HL-60/S4 treated with retinoic acid at 250 ng/mL for 4 days and 3 days (cell line): ENCODE measurements at regions not wholly inside any gene's neighbourhood (a gene's known extent, or its start where the extent isn't known, plus 50 kb on each side); places are given as distances from the start of the nearest gene placed in this dataset.

Experiments
- in situ Hi-C: fragments of 300-500 bp; cut with MboI; formaldehyde crosslinking; loops from 2 replicates; pipeline ENCODE4 v1.7.0; 2022; ENCODE audit warnings: low sequenced_read_pairs

DNA sequence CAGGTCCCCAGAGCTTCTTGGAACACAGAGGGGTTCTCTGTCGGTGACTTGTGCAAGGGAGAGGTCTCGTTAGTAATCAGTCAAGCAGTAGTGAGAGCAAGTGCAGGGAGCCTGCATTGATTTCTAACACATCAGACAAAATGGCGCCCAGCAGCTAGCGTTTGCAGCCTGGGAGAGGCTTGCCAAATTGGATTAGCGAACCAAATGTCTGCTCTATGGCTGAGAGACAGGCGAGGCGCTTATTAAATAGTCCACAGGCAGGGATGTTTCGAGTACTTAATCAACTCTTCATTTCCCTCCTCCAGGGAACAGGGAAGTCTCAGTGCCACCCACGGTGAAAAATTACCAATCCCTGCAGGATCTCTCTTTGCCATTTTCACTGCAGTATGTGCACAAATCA, 131.4 kb upstream of the SHB start:
- in situ Hi-C loops, result loop anchor here (10.0 kb wide), 1 partner anchor 56 kb away; no protein-coding TSS in a partner anchor

DNA sequence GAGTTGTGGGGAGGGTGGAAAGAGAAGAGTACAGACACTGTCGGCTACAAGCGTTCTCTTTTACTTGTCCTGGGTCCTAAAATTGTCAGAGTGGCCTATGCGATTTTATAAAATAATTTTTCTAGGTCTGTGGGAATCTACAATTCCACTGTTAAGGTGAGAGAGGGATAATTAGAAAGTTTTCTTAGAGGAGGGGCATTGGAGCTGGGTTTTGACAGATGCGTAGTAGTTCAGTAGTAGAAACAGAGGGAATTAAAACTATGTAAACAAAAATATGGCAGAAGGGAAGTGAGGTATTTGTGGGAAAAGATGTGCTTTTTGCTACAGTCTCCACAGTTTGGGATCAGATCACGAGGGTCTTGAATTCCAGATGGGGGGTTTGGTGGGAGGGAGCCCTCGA, 129.1 kb upstream of the SHB start:
- in situ Hi-C loops, result no loop called here

DNA sequence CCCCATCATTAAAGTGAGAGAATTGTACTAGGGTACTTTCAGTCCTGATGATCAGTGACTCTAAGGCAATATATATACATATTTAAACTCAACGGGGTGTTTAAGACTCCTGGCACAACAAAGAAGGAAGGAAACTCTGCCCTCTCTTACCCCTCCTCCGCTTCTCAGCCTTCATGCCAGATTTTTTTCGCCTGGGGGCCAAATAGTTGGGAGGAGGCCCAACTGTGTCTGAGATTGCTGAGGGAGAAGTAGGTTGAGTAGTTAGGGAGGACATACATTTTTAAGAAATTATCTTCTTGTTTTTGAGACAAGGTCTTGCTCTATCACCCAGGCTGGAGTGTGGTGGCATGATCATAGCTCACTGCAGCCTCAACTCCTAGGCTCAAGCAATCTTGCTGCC, 127.7 kb upstream of the SHB start:
- in situ Hi-C loops, result no loop called here

DNA sequence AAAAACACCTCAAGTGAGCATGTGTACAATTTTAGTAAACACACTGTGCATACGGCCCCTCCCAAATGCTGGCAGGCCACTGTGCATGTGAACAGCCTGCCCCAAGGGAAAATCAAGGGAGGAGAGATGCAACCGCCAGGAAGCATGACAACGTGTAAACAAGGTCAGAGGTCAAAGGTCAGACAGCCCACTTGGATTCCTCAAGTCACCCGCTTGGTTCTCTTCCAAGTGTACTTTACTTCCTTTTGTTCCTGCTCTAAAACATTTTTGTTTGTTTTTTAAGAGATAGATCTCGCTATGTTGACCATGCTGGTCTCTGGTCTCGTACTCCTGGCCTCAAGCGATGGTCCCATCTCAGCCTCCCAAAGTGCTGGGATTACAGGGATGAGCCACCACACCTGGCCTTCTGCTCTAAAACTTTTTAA, 126.7 kb upstream of the SHB start:
- in situ Hi-C loops, result no loop called here

DNA sequence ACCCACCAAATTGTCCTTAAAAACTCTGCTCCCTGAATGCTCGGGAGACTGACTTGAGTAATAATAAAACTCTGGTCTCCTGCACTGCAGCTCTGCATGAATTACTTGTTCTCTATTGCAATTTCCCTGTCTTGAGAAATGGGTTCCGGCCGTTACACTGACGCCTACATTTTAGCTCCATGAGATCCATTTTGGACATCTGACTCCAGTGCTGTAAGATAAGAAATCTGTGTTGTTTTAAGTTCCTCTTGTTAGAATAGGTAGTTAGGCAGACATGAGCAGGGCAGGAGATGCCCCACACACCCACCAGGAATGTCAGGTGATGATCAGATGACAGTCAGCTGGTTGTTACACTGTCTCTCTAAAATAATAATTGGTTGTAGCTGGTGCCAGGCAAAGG, 125.8 kb upstream of the SHB start:
- in situ Hi-C loops, result no loop called here

DNA sequence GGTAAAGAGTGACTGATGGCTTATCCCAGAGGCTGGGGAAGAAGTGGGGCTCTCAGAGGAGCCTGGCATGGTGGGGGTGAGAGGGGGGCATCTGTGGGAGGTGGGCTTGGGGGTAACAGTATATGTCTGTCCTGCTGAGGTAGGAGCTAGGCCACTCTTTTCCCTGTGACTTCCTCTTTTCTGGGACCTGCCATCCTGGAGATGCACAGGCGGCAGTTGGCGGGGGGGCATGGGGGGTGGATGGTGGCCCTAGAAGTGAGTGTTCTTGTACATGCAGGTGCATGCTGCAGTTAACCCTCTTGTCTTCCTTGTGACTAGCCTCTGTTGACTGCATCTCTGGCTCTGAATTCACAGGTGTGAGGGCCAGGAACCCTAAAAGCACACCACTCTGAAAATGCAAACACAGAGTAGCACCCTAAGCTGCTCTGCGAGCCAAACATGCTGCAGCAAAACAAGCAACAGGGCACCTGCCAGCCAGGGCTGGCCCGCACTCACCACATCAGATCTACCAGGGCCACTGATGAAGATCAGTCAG, 123.8 kb upstream of the SHB start:
- in situ Hi-C loops, result no loop called here

DNA sequence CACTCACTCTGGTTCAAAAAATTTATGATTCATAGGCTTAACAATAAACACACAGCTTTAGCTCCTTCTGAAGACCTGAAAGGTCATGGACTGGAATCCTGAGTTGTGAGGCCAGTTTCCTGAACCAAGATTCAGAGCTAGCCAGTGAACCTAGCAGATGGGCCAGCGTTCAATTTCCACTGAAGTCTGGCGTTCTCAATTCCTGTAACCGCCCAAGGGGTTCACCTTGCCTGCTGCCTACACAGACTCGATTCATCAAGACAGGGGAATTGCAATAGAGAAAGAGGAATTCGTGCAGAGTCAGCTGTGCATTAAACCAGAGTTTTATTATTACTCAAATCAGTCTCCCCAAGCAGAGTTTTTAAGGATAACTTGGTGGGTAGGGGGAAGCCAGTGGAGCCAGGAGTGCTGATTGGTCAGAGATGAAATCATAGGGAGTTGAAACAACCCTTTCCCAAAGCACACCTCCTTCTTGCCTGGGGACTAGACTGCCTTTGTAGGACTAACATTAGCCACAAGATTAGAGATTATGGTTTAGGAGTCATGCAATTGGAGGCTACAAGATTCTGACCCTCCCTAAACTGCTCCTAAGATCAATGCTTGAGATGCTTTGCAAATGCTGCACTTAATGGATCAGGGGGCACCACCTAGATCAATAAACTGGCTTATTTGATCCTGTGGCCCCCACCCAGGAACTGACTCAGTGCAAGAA, 117.5 kb upstream of the SHB start:
- in situ Hi-C loops, result no loop called here

DNA sequence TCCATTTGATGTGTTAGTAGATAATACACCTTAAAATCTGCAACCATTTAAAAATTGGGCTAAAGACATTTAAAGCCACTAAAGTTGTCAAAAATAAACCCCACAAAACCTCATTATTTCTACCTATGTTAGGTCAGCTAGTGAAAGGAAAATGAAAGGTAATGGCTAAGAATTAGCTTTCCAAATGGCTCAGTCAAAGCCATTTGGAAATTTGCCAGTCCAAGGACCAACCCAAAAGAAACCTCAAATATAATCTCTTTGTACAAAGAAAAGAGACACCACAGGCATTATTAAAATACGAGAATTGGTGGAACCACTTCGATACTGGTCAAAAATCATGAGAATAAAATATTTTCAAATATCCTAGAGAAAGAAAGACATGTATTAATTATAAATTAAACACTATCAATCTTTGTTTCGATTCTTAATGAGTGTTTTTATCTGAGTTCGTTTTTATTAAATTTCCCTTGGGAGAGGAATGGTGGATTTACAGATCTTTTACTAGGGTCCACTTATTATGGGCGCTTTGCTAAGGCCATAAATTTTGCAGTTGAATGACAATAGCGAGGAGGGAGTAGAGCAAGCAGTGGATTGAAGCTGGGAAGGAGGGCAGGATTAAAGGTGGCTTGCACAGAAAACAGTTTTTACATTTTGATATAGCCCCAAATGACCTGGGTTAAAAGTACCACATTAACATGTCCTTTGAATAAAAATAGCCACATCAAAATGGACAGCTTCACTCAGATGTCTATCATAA, 116.8 kb upstream of the SHB start:
- in situ Hi-C loops, result no loop called here

DNA sequence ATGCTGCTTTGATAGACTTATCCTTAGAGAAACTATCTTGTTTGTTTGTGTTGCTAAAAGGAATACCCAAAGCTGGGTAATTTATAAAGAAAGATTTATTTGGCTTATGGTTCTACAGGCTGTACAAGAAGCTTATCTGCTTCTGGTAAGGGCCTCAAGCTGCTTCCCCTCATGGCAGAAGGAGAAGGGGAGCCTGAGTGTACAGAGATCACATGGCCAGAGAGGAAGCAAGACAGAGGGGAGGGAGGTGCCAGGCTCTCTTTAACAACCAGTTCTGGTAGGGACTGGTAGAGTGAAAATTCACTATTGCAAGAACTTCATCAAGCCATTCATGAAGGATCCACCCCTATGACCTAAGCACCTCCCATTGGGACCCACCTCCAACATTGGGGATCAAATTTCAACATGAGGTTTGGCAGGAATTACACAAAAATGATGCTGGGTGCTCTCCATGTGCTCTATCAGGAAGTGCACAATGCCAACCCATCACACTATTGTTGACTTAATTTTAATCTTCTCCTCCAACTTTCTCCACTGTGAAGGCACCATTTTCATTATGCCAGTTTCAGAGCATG, 115.1 kb upstream of the SHB start:
- in situ Hi-C loops, result no loop called here

DNA sequence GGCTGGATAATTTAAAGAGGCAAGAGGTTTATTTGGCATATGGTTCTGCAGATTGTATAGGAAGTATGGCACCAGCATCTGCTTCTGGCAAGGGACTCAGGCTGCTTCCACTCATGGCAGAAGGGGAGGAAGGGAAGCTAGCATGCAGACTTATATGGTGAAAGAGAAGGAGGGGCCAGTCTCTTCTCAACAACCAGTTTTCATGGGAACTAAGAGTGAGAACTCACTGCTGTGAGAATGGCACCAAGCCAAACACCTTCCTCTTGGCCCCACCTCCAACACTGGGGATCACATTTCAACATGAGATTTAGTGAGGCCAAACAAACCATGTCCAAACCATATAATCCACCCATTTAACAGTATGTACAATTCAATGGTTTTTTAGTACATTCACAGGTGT, 113.3 kb upstream of the SHB start:
- in situ Hi-C loops, result no loop called here

DNA sequence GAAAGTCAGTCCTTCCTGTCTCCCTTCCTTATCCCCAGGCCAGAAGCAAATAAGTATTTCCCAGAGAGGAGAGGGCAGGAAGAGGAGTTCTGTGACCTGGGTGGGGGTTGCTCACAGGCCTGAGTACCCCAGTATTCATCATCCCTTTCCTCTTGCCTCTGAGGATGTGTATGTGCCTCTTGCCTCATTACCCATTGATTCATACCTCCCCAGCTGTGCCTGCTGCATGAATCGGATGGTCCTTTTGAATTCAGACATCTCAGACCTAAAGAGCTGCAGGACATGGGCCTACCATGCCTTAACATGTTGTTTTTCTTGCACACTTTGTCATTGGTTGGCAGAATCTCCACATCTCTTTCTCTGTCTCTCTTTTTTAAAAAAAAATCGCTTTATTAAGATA, 112.8 kb upstream of the SHB start:
- in situ Hi-C loops, result no loop called here

DNA sequence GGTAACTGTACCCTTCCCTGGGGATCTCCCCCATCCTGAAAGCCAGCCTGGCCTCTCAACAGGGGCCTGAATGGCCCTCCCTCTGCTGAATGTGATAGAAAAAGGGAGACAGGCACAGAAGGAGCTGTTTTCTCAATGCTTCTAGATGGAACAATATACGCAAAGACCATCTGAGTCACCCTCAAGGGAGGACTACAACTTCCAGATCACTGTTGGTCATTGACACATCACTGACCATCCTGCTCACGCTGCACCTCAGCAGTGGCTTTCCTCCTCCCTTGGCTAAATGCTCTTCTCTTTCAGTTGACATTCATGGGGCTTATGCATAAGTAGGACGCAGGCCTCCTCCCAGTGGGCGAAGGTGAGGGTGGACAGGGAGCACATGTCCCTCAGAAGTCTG, 112.2 kb upstream of the SHB start:
- in situ Hi-C loops, result no loop called here

DNA sequence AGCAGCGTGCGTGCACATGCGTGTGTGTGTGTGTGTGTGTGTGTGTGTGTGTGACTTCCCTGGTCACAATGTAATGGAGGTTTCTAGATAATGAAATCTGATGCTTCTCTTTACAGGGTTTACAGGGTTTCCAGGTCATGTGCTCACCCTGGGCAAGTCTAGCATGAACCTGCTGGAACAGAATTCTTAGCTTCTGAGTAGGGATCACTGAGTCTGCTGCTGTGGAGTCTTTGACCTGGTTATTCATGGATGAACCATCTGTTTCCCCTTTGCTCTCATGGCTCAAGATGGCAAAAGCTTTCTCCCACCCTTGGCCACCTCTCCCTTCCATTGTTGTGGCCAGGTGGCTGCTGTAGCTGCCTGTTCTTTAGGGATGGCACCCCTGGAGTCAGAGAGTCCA, 111.6 kb upstream of the SHB start:
- in situ Hi-C loops, result no loop called here

DNA sequence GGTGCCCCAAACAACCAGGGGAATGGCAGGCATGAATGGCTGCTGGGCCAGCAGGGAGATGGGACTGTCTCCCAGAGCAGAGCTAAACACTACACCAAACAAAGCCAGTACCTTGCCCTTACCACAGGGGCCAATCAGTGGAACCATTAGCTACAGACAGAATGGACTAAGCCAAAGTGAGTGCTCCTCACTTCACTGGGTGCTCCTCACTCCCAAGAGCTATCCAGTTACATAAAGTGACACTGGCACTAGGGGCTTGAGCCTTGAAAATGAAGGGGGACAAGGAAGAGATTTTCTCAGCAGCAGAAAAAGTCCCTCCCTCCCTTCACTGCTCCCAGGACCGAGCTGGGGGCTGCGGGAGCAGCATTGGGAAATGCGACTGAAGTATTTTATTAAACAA, 110.9 kb upstream of the SHB start:
- in situ Hi-C loops, result no loop called here

DNA sequence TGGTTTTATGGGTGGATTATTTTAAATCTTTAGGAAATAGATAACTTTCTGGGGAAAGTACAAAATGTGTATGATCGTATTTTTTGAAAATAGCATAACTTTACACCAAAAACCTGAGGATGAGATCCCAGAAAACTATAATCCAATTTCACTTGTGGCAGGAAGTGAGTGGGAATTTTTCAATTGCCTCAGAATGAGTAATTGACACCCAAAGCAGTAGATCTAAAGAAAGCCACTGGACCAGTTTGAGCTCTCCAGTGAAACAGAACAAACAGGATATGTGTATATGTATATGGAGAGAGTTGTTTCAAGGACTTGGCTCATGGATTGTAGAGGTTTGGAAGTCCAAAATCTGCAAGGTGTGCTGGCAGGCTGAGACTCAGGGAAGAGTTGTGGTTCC, 109.2 kb upstream of the SHB start:
- in situ Hi-C loops, result no loop called here

DNA sequence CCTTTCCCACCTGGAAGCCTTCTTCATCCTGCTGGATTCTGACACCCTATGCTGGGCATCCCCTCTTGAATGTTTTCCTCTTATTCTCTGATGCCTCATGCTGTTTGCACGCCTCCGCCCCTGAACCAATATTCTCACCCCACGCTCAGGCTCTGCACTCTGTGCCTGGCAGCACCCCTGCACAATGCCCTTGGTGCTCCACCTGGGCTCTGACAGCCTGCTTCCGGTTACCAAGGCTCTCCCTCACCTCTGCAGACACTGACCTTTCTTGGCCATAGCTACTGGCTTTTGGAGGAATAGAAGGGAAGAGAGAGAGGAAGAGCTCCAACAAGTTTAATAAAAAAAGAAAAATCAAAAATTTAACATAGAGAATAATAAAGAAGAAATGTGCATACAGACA, 108.7 kb upstream of the SHB start:
- in situ Hi-C loops, result no loop called here

DNA sequence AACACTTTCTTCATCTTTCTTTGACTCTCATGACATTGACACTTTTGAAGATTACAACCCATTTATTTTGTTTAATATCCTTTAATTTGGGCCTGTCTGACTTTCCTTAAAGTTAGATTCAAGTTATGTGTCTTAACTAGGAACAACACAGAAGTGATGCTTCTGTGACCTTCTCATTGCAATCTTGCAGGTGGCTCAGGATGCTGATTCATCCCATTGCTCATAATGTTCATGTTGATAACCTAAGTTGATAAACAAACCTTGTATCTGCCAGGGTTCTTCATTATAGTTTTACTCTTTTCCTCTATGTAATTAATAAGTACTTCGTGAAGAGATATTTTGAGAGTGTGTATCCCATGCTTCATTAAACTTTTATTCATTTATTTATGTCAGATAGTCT, 107.2 kb upstream of the SHB start:
- in situ Hi-C loops, result no loop called here

DNA sequence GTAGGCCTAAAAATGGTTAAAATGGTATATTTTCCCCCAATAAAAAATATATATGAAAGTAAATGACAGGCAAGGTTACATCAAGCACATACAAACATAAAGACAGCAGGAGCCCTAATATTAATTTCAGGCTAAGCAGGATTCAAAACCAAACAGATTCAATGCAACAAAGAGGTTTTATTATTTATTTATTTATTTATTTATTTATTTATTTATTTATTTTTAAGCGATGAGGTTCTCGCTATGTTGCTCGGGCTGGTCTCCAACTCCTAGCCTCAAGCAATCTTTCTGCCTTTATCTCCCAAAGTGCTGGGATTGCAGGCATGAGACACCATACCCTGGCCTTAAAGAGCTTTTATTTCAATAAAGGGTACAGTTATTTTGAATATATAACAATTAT, 106.4 kb upstream of the SHB start:
- in situ Hi-C loops, result no loop called here

DNA sequence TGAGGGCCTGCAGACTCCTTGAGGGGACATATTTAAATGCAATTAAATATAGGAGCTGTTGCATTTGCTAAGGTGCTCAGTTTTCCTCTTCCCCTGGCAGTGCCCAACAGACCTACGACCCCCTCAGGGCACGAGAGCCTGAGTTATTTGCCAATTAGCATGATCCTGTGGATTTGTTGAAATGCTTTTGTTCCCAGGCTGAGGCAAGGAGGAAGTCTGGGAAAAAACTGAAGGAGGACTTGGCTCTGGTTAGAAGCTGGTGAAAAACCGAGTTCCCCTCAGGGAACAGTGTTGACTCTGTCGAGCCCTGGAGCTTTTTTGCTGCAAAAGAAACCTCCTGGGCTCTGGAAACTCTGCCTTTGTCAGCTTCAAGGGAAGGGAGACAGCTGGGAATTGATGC, 103.6 kb upstream of the SHB start:
- in situ Hi-C loops, result no loop called here

DNA sequence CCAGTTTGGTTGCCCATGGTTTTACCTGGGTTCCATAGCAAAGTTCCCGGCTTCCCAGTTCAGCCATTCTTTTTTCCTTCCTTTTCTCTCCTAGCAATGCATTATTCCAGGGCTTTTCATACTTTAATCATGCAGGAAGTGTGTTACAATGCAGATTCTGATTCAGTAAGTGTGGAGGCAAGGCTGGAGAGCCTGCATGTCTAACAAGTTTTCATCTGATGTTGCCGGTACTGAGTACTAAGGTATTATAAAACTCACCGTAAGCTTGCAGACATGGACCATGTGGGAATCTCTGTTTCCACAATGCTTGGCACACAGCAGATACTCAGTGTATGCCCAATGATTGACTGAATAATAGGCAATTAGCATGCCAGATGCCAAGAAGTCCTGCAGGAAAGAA, 102.9 kb upstream of the SHB start:
- in situ Hi-C loops, result no loop called here

DNA sequence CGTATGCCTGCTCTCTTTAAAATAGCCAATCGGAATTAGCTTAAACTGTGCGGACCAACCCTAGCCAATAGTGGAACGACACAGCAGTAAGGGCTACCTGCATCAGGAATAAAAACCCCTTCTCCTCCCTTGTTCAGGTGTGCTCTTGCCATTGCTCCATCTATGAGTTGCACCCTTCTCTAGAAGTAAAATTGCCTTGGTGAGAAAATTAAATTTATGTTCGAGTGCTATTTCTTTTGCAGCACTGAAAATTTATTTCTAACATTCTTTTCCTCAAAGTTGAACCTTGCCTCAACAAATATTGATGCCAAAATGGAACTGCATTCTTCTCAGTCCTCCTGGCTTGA, 102.5 kb upstream of the SHB start:
- in situ Hi-C loops, result no loop called here
